ENCODE measurements at regions not wholly inside any gene's neighbourhood (a gene's known extent, or its start where the extent isn't known, plus 50 kb on each side); places are given as distances from the start of the nearest gene placed in this dataset.
"Not testable (repeated sequence)": the region's sequence is repeated elsewhere in the genome, so short reads cannot be mapped to it uniquely, and the experiment has no call there.

- no peaks in the 10 kb centered on the region for H3K36me3 ChIP-seq
- no peak overlapping the region for H3K27ac ChIP-seq (replicated peaks in 1 of 4)
- DNase-seq (ENCODE audit: extremely low spot score): no peak
- no peak overlapping the region for H3K4me3 ChIP-seq
- no peaks in the 10 kb centered on the region for H3K4me1 ChIP-seq
- peaks cover 0 to 9% (median 0%) of the 10 kb centered on the region in 4 donors for H3K27me3 ChIP-seq
- 53% methylated on average over 3 of the region's 3 CpGs for WGBS
- intact Hi-C loops (cut with DNase I): no loop called here
- no peaks in the 10 kb centered on the region for H3K9me3 ChIP-seq
- no peak for TF ChIP-seq EP300 (IDR thresholded peaks at IDR 0.05)
- TF ChIP-seq POLR2AphosphoS5 (IDR thresholded peaks at IDR 0.05): no peak
- TF ChIP-seq POLR2A (IDR thresholded peaks at IDR 0.05; ENCODE audit: low read depth): no peak
- TF ChIP-seq CTCF (IDR thresholded peaks at IDR 0.05): no peak
These were observed 150.8 kb downstream of the TTC8 start for GRCh38 chr14:88975043-88975830.

- TF ChIP-seq EP300 (IDR thresholded peaks at IDR 0.05) (no peak), POLR2A (IDR thresholded peaks at IDR 0.05; ENCODE audit: low read depth) (no peak), POLR2AphosphoS5 (IDR thresholded peaks at IDR 0.05) (no peak), CTCF (IDR thresholded peaks at IDR 0.05) (no peak)
- peaks cover 0 to 9% (median 0%) of the 10 kb centered on the region in 4 donors for H3K27me3 ChIP-seq
- no peak overlapping the region for H3K4me3 ChIP-seq
- whole genome bisulfite sequencing: 54% methylated on average over 2 of the region's 2 CpGs
- H3K4me1 ChIP-seq: no peaks in the 10 kb centered on the region
- intact Hi-C loops (cut with DNase I): no loop called here
- no peak overlapping the region for H3K27ac ChIP-seq (replicated peaks in 1 of 4)
- DNase-seq (ENCODE audit: extremely low spot score): no peak
- H3K36me3 ChIP-seq: no peaks in the 10 kb centered on the region
- peaks cover 0 to under 1% (median 0%) of the 10 kb centered on the region in 4 donors for H3K9me3 ChIP-seq
These were observed 151.5 kb downstream of the TTC8 start for GRCh38 chr14:88975926-88976325.

GRCh38 chr14:88980907-88981306, 156.5 kb downstream of the TTC8 start:
- intact Hi-C loops (cut with DNase I); H3K4me3 ChIP-seq; H3K9me3 ChIP-seq; H3K27ac ChIP-seq (replicated peaks in 1 of 4); H3K36me3 ChIP-seq; H3K4me1 ChIP-seq; DNase-seq (ENCODE audit: extremely low spot score): not testable (repeated sequence)
- H3K27me3 ChIP-seq: peaks cover 0 to 17% (median 0%) of the 10 kb centered on the region in 4 donors
- WGBS: 76% methylated on average over 4 of the region's 4 CpGs

- no peaks in the 10 kb centered on the region for H3K36me3 ChIP-seq
- TF ChIP-seq CTCF (IDR thresholded peaks at IDR 0.05) (no peak), POLR2AphosphoS5 (IDR thresholded peaks at IDR 0.05) (no peak), EP300 (IDR thresholded peaks at IDR 0.05) (no peak), POLR2A (IDR thresholded peaks at IDR 0.05; ENCODE audit: low read depth) (no peak)
- no peak for DNase-seq (ENCODE audit: extremely low spot score)
- no peak overlapping the region for H3K4me3 ChIP-seq
- 96% methylated on average over 4 of the region's 4 CpGs for WGBS
- no peak overlapping the region for H3K27ac ChIP-seq (replicated peaks in 1 of 4)
- intact Hi-C loops (cut with DNase I): no loop called here
- H3K4me1 ChIP-seq: no peaks in the 10 kb centered on the region
- H3K27me3 ChIP-seq: peaks cover 0 to 17% (median 0%) of the 10 kb centered on the region in 4 donors
- peaks cover 0 to 5% (median 0%) of the 10 kb centered on the region in 4 donors for H3K9me3 ChIP-seq
These were observed 157.5 kb downstream of the TTC8 start for GRCh38 chr14:88981948-88982347.

- H3K4me1 ChIP-seq: no peaks in the 10 kb centered on the region
- no peak overlapping the region for H3K4me3 ChIP-seq
- peaks cover 0 to 7% (median 0%) of the 10 kb centered on the region in 4 donors for H3K27me3 ChIP-seq
- WGBS: 49% methylated on average over 4 of the region's 4 CpGs
- H3K9me3 ChIP-seq: peaks cover 0 to 18% (median 6%) of the 10 kb centered on the region in 4 donors
- intact Hi-C loops (cut with DNase I): no loop called here
- DNase-seq (ENCODE audit: extremely low spot score): no peak
- TF ChIP-seq EP300 (IDR thresholded peaks at IDR 0.05) (no peak), CTCF (IDR thresholded peaks at IDR 0.05) (no peak), POLR2A (IDR thresholded peaks at IDR 0.05; ENCODE audit: low read depth) (no peak), POLR2AphosphoS5 (IDR thresholded peaks at IDR 0.05) (no peak)
- no peaks in the 10 kb centered on the region for H3K36me3 ChIP-seq
- H3K27ac ChIP-seq (replicated peaks in 1 of 4): no peak overlapping the region
These were observed 159.3 kb downstream of the TTC8 start for GRCh38 chr14:88983755-88984154.

Measured in esophagus muscularis mucosa (tissue), 4 donors.